ENCODE measurements at regions not wholly inside any gene's neighbourhood (a gene's known extent, or its start where the extent isn't known, plus 50 kb on each side); places are given as distances from the start of the nearest gene placed in this dataset.
"Not testable (repeated sequence)": the region's sequence is repeated elsewhere in the genome, so short reads cannot be mapped to it uniquely, and the experiment has no call there.

DNA sequence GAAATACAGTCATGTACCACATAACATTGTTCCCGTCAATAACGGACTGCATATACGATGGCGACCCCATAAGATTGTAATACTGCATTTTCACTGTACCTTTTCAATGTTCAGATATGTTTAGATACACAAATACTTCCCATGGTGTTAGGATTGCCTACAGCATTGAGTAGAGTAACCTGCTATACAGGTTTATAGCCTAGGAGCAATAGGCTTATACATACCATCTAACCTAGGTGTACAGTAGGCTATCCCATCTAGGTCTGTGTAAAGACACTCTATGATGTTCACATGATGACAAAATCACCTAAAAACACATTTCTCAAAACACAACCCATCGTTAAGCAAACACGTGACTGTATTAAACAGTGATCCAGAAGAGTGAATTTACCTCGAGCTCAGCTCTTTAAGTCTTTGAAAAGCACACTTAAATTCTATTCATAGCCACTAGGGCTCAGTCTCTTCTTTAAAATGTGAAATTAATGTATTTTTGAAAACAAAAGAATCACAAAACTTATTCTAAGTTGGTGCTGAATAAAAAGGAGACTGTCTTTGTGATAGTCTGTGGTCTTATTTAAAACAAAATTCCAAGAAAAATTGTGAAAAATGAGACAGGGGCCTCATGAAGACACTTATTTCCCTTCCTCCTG is 239.1 kb upstream of the ARID2 start:
- DNase-seq, result no peak

DNA sequence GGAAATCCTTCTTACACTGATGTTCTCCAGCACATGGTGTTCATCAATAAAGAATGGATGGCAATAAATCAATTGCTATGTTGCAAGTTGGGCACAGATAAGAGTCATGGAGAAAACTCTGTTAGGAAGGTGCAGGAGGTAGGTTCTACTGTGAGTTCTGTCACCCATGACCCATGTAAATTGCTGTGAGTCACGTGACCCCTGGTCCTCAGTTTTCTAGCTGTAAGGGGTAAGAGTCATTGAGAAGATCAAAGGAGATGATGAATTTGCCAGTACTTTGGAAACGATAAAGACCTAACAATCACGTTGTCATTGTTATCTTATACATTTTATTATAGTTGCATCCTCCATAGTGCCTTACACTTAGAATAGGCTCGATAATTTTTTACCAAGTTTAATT is 235.2 kb upstream of the ARID2 start:
- no peak for DNase-seq

DNA sequence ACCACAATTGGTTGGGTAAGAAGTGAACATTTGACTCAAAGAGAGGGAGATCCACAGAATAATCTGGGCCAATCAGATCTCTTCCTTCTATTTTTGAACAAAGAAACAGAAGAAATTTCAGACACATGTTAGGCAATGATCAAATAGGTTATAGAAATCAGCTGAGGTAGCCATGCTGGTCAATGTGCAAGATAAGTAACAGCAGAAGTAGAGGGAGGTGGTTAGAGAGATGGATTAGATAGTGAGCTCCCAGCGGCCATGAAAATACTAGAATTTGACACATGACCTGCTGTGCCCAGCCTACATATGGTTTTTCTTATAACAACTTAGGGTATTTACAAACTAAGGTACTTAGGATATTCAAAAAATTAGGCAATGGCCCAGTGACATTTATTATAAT is 230.9 kb upstream of the ARID2 start:
- no peak for DNase-seq

DNA sequence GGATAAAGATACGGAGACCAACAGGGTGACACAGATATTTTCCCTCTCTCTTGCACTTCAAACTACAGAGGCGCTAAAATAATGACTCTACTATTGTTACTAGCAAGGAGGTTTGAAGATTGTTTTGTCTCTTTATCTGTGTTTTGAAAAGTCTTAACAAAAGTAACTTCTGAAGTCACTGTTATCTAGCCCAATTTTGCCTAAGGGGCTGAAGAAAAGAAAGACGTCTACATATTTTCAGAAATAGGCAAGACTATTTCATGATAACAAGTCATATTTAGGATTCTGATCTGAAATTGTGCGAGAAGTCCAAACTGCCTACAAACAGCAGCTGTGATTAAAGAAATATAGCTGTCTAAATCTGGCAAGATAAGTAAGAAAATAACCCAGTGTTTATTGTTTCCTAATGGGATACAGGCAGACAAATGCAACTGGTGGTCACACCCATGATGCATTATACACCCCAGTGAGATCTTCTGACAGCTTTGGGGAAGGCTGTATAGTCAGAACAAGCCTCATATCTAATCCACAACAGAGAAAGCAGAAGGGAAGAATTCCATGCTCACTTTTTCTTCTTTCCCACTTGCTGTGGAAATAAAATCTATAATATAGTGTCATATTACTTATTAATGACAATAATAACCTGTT is 226.9 kb upstream of the ARID2 start:
- no peak for DNase-seq

DNA sequence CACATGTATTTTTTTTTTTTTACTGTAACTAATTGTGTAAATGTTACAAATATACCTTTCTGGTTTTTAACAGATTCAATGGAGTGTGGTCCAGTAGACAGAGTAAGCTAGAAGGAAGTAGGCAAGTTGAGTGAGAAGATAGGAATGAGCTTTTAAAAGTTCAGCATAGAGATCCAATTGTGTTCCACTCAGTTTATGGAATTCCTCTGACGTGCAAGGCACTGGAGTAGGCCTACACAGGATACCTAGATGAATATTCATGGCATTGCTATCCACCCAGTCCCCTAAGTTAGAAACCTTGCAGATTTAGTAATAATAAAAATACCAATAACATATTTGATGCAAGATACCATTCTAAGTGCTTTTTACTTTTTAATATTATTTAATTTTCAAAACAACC is 225.6 kb upstream of the ARID2 start:
- no peak for DNase-seq

DNA sequence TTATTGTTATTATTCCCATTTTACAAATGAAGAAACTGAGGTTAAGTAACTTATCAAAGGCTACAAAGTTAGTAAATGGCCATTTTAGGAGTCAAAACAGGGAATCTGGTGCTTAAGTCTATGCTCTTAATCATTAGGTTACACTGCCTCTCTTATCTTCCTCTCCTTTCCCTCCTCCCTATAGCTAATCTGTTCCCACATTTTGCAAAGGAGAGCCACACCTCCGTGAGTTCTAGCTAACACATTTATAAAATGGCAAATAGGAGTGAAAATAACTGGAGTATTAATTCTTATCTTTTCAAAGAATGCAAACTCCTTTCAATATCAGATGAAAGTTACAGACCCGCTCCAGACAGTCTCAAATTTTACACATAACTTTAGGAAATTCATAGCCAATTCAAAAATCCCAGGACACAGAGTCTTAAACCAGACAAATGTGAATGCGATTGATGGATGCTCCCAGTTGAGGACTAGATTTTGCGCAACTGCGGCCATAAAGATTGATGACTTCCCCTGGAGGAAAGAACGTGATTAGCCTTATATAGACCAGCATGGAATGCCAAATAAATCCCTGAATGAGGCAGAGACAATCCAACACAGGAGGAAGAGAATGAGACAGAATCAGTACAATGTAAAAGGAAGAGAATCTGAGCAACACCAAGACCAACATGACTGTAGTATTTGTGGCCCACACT is 225.0 kb upstream of the ARID2 start:
- DNase-seq, result no peak

DNA sequence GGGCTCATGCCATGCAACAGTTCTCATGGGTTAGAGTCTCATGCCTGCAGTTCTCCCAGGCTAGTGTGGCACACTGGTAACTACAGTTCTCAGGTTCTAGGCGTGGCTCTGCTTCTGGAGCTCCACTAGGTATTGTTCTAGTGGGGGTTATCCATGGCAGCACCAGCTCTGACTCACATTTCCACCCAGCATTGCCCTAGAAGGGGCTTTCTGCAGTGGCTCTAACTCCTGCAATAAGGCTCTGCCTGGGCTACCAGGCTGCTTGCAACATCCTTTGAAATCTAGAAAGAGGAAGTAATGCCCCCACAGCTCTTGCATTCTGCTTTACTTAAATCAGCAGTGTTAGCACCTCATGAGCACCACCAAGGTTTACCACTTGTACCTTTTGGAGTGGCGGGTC is 220.3 kb upstream of the ARID2 start:
- DNase-seq, result no peak

DNA sequence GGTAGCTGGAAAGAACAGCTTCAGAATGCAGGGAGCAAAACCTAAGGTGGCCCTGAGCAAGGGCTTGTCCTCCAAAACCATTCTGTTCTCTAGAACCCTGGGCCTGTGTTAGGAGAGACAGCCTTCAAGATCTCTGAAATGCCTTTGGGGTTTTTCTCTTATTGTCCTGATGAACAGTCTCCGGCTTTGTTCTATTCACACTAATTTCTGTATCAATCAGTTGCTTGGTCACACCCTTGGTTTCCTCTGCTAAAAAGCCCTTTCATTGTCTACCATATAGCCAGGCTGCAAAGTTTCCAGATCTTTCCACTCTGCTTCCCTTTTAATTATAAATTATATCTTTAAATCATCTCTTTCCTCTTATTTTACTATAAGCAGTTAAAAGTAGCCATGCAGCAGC is 219.9 kb upstream of the ARID2 start:
- no peak for DNase-seq

DNA sequence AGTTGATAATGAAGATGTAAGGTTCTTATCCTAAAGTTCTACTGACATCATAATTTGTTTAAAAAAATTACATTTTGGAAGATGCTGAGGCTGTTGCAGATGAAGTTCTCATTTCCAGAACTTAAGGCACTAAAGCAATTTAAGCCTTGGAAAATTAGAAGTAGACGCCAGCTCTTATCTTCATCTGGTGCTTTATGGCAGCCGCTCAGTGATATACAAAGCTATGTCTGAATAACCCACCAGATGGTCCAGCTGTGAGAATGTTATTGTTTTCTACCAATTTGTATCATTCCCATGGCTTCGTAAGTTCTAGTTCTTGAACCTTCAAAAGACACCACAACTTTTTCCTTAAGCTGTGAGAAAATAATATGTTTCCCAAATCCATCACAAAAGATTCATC is 212.1 kb upstream of the ARID2 start:
- no peak for DNase-seq

DNA sequence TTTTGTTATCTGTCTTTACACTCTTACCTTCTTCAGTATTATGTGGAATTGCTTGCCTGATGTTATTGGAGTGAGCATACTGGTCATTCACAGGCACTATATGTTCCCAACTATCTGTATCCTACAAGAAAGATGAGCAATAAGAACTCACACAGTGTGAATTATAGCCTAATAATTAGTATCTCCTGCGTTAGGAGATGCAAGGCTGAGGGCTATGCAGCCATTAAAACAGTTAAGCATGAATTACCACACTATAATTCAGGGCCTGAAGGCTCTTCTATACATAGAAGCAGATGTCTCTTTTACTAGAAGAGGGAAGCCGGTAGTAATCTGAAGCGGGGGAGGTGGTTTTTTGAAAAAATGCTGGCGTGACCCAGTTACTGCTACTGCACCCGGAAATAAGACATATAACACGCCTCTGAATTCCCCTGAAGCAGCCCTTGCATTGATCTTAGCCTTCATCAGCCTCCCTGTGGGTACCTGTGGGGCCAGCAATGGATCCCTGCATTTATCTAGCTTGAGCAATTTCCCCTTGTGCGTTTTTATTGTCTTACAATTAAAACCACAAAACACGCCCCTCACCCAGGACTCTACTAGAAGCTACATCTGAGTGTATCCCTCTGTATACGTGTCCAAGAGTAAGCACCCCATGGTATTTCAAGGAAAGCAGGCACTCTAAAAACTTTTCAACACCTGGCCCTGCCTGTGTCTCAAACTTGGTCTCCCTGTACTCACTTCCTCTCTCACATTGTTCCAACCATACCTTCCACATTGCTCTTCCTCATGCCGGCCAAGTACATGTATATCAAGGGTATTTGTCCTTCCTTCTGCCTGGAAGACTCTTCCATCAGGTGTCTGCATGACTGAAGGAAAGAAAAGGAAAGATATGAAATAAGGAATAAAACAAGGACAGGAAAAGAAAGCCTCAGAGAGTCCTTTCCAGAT is 210.9 kb upstream of the ARID2 start:
- no peak for DNase-seq

DNA sequence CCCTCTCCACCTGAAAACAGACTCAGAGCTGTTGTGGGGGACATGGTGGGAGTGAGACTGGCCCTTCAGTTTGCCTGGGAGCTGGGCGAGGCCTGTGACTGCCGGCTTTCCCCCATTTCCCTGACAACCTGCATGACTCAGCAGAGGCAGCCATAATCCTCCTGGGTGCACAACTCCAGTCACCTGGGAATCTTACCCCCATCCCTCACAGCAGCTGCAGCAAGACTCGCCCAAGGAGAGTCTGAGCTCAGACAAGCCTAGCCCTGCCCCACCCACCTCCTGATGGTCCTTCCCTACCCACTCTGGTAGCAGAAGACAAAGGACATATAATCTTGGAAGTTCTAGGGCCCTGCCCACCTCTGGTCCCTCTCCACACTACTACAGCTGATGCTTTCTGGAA is 207.3 kb upstream of the ARID2 start:
- DNase-seq, result no peak

DNA sequence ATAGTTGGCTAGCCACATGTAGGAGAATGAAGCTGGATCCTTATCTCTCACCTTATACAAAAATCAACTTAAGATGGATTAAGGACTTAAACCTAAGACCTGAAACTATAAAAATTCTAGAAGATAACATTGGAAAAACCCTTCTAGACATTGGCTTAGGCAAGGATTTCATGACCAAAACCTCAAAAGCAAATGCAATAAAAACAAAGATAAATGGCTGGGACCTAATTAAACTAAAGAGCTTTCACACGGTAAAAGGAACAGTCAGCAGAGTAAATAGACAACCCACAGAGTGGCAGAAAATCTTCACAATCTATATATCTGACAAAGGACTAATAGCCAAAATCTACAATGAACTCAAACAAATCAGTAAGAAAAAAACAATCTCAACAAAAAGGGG is 202.7 kb upstream of the ARID2 start:
- not testable (repeated sequence) for DNase-seq

DNA sequence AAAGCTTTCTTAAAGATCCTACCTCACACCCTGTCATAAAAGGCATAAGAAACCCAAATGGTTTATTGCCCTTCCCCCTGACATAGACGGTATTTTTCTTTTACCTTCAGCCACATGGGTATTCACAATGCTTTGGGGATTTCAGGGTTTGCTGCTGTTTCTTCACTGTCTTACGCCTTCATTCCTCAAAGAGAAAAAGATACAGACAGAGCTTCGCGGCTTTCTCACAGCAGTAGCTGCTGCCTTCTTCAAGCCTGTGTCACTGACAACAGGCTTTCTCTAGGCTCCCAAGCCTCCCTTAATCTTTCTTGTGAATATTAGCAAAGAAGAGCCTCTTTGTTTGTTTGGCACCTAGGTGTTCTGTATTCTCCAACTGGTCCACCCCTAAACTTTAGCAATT is 197.4 kb upstream of the ARID2 start:
- DNase-seq, result no peak

DNA sequence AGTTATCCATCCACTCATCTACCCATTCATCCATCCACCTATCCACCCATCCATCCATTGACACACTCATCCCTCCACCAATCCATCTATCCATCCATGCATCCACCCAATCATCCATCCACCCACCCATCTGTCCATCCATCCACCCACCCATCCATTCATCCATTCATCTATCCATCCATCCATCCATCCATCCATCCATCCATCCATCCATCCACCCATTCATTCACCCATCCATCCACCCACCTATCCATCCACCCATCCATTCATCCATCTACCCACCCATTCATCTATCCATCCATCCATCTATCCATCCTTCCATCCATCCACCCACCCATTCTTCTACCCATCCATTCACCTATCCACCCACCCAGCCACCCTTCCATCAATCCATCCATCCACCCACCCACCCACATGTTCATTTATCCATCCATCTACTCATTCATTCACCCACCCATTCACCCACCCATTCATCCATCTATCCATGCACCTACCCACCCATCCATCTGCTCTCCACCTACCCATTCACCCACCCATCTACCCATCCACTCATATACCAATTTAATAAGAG is 193.8 kb upstream of the ARID2 start:
- no peak for DNase-seq

DNA sequence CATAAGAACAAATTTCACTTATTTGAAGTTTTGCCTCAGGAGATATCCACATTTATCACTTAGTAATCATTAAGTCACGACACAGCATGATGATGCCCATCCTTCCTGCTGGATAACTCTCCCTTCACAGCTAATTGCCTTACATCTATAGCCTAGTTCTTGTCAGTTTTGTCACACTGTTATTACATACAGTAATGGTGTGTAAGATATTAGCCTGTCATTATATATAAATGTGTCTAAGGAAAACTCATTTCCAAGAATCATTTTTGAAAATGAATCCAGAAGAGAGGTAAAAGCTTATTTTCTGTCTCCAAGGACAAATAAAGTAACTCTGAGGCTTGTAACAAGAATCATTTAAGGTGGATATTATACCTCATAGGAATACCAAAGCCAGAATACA is 193.2 kb upstream of the ARID2 start:
- no peak for DNase-seq

DNA sequence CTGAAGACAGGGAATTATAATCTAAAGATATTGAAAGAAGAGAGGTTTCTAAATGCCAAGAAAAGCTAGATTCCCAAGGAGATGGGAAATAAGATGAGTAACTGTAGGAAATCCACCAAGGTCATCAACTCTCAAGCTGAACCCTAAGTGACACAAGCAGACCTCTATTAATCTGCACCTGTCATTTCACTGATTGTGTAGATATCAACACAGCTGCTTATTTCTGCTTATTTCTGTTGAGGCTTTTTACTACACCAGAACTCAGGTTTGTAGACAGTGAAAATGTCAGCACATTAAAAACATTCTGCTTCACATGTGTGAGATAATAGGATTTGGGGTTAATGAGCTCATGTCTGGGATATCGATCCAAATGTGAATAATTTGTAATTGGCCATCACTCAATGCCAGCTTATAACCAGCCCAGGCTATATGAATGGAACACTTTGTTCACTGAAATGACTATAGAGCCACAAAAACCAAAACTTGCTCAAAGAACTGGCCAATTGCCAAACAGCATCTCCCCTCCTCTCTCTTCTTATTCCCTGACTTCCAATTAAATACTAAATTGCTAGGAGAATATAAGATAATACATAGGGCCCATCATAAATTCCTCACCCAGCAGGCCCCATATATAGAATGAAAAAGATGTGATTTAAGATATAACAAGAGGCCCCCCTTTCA is 188.7 kb upstream of the ARID2 start:
- DNase-seq, result no peak

DNA sequence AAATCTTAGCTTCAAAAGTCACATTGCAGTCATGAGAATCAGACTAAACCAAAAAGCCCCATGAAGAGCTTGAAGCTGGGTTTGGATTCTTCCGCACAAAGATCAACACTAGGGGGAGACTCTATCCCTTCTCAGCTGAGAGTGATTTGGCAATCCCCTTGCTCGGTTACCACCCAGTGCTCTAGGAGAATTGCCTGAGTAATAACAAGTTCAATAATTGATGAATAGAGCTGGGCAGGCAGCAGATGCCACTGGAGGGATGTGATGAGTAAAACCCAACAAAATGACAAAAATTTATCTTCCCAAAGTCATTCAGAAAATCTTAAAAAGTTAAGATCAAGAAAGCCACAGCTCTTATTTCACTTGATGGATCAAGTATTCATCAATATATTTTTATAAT is 185.6 kb upstream of the ARID2 start:
- DNase-seq, result peak; percentile 59

DNA sequence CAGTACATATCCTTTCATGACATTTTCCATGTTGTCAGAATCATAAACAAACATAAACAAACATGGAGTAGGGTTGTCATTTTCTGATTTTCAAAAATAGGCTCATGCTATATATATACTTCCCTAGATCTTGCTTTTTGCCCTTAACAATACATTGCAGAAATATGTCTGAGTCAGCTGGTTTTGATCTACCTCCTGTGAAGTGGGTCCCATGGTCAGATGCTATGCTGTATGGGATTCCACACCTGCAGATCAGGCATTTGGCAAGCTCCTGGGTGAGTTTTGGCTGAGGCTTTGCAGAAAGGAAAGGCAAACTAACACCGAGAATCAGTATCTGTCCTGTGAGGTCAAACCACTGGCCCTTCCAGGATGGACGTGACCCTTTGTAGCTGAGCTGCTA is 183.0 kb upstream of the ARID2 start:
- no peak for DNase-seq

DNA sequence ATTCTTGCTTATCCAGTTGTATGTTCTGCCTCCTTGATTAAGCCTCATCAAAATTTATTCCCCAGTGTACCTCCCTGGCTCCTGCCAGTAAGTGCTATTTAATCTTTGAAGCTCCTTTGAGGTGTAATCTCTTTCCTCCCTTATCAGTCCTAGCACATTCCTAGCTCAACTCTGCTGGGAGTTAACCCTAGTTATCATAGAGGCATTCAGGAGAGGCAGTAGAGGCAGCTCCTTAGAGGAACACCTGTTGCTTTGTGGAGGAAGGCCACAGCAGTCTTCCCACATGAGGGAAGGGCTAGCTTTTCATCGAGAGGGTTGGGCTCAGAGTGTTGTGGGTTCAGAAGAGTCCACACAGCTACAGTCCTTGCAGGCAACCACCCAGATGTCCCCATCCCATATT is 182.4 kb upstream of the ARID2 start:
- no peak for DNase-seq

DNA sequence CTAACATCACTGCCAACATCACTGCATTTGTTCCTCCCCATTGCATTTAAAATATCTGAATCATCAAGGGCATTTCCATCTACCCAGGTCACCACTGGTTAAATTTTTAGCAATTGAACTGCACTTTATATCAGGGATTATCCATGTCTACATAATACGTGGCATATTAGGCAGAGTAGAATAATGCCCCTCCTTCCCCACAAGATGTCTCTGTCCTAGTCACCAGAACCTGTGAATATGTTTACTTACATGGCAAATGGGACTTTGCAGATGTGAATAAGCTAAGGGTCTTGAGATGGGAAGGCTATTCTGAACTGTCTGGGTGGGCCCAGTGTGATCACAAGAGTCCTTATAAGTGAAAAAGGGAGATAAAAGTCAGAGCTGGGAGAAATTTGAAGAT is 181.7 kb upstream of the ARID2 start:
- no peak for DNase-seq

DNA sequence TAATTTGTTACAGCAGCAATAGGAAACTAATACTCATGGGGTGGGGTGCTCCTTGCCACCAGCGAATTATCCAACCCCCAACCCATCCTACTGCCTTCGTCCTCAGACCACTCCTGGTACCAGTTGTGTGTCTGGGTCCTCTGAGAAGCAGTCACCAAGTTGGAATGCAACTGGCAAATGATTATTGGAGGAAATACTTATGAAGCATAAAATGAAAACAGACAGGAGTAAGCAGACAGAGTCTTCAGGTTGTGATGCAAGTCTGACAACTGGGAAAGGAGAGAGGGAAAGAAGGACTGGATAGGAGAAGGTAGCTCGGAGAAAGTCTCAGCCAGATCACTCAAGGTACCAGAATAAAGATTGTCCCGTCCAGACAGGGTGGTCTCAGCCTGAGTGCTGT is 181.1 kb upstream of the ARID2 start:
- no peak for DNase-seq

DNA sequence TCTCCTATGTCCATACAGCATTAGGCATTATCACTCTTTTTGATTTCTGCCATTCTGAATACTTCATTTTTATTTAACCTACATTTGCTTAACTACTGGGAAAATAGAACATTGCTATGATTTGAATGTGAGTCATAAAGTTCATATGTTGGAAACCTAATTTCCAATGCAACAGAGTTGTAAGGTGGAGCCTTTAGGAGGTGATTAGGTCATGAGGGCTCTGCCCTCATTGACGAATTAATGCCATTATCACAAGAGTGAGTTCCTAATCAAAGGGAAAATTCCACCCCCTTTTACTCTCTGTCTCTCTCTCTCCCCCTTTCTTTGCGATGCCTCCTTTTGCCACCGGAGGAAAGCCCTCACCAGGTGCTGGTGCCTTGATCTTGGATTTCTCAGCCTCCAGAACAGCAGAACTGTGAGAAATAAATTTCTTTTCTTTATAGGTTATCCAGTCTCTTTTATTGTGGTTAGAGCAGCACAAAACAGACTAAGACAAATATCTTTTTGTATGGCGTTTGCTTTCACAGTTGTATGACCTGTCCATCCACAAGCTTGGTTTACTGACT is 180.1 kb upstream of the ARID2 start:
- no peak for DNase-seq
